CD4-positive, alpha-beta T cell (primary cell): ENCODE measurements at regions not wholly inside any gene's neighbourhood (a gene's known extent, or its start where the extent isn't known, plus 50 kb on each side); places are given as distances from the start of the nearest gene placed in this dataset.
"Not testable (repeated sequence)": the region's sequence is repeated elsewhere in the genome, so short reads cannot be mapped to it uniquely, and the experiment has no call there.

Experiments used
- ATAC-seq: fragments of 200-7000 bp; cut with Tn5 transposase; one replicate; pipeline ENCODE4 v1.10.0; 2022; ENCODE audit warnings: mild to moderate bottlenecking; ENCODE audit not compliant: poor library complexity
- CTCF ChIA-PET: fragments of 350-600 bp; sonication (Branson Sonifier 250); formaldehyde crosslinking; loops from one replicate; lab custom pipeline; 2021; ENCODE audit warnings: antibody characterized with exemption, inconsistent platforms; lab: Charles Lee
- POLR2A ChIA-PET: fragments of 350-600 bp; sonication (Branson Sonifier 250); formaldehyde crosslinking; loops from one replicate; lab custom pipeline; 2021; ENCODE audit warnings: antibody characterized with exemption, inconsistent platforms; lab: Charles Lee
- DNase-seq, 14 experiments: peaks; one replicate each; pipeline ENCODE4 v3.0.0-alpha.2; 2013 to 2020; ENCODE audit warnings: mixed read lengths in 2 of 14
- H3K27ac ChIP-seq, 2 donors: one replicate each; pipeline versions ENCODE4 v1.5.1 to v1.7.0; 2013; ENCODE audit warnings: low read length in 2 of 2, low read depth in 1 of 2, mild to moderate bottlenecking in 1 of 2
- H3K27me3 ChIP-seq, 2 experiments: 1 replicate in 1 of 2; 2 replicates in 1 of 2; pipeline versions ENCODE4 v1.6.1 to v1.7.0; 2013; ENCODE audit warnings: low read length in 2 of 2, control low read depth in 1 of 2, mild to moderate bottlenecking in 1 of 2, moderate library complexity in 1 of 2; ENCODE audit not compliant: insufficient read depth in 2 of 2, control insufficient read depth in 1 of 2
- H3K36me3 ChIP-seq: one replicate; pipeline ENCODE4 v1.6.1; 2013; ENCODE audit warnings: low read length, control low read depth; ENCODE audit not compliant: insufficient read depth
- H3K4me1 ChIP-seq: one replicate; pipeline ENCODE4 v1.6.1; 2013; ENCODE audit warnings: low read length, control low read depth; ENCODE audit not compliant: insufficient read depth
- H3K4me3 ChIP-seq: one replicate; pipeline ENCODE4 v1.5.1; 2013; ENCODE audit warnings: mild to moderate bottlenecking, low read length, moderate library complexity
- H3K9me3 ChIP-seq, 2 experiments: 1 replicate in 1 of 2; 2 replicates in 1 of 2; pipeline versions ENCODE4 v1.6.1 to v1.7.0; 2013; ENCODE audit warnings: low read length in 2 of 2, mild to moderate bottlenecking in 2 of 2, control low read depth in 1 of 2, moderate library complexity in 1 of 2; ENCODE audit not compliant: control insufficient read depth in 1 of 2, insufficient read depth in 1 of 2
- H3K27ac Mint-ChIP-seq: one replicate; pipeline ENCODE4 v1.8.0; 2020; ENCODE audit warnings: mixed read lengths
- H3K27me3 Mint-ChIP-seq: one replicate; pipeline ENCODE4 v1.8.0; 2021; ENCODE audit warnings: mixed read lengths
- H3K36me3 Mint-ChIP-seq: one replicate; pipeline ENCODE4 v1.8.0; 2021; ENCODE audit warnings: low read depth, mixed read lengths
- H3K4me1 Mint-ChIP-seq: one replicate; pipeline ENCODE4 v1.8.0; 2021; ENCODE audit warnings: low read depth, mixed read lengths
- H3K4me3 Mint-ChIP-seq: one replicate; pipeline ENCODE4 v1.8.0; 2020; ENCODE audit warnings: mild to moderate bottlenecking, mixed read lengths
- H3K9me3 Mint-ChIP-seq: one replicate; pipeline ENCODE4 v1.8.0; 2020; ENCODE audit warnings: mixed read lengths
- intact Hi-C, 2 experiments: fragments of 100-400 bp; cut with DNase I in 1 of 2; cut with micrococcal nuclease in 1 of 2; formaldehyde crosslinking; loops; one replicate each; pipeline versions ENCODE4 v1.15.1 to v1.9.0; 2023 to 2025; cut with DNase I, micrococcal nuclease
- TF ChIP-seq, protein P1 (sequence below): fragments of 200-600 bp; IDR thresholded peaks from one replicate; pipeline ENCODE4 v1.8.0; 2022; ENCODE audit warnings: antibody characterized with exemption, mild to moderate bottlenecking

DNA sequence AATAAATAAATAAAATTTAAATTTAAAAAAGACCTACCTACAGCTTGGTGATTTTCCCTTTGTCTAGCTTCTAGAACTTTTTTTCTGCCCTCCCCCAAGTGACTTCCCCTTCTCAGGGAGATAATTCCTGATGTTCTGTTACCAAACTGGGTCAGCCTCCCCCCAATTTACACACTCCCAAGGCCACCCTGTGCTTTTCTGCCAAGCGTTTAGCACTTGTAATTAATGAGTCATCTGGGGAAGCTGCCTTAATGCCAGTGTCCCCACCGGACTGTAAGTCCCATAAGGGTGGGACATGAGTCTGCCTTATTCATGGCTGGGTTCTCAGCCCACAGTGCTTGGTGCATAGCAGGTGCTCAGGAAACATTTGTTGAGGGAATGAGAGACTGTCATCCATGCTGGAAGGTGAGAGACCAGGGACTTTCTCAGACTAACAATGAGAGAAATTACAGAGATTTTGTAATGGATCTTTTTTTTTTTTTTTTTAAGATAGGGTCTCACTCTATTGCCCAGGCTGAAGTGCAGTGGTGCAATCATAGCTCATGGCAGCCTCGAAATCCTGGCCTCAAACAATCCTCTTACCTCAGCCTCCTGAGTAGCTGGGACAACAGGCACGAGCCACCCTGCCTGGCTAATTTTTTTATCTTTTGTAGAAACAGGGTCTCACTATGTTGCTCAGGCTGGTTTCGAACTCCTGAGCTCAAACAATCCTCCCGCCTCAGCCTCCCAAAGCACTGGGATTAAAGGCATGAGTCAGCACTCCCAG is 106.8 kb downstream of the PHETA1 start:
- Mint-ChIP-seq H3K27ac (no peak overlapping the region), H3K36me3 (no peaks in the 10 kb centered on the region), H3K4me1 (no peaks in the 10 kb centered on the region), H3K27me3 (peaks cover 5% of the 10 kb centered on the region), H3K9me3 (no peaks in the 10 kb centered on the region), H3K4me3 (no peak overlapping the region)
- DNase-seq (no peak), ATAC-seq (no peak)
- Histone ChIP-seq H3K27ac (no peak overlapping the region), H3K4me1 (no peaks in the 10 kb centered on the region), H3K9me3 (no peaks in the 10 kb centered on the region), H3K36me3 (no peaks in the 10 kb centered on the region), H3K4me3 (no peak overlapping the region), H3K27me3 (no peaks in the 10 kb centered on the region)
- TF ChIP-seq, protein P1, sequence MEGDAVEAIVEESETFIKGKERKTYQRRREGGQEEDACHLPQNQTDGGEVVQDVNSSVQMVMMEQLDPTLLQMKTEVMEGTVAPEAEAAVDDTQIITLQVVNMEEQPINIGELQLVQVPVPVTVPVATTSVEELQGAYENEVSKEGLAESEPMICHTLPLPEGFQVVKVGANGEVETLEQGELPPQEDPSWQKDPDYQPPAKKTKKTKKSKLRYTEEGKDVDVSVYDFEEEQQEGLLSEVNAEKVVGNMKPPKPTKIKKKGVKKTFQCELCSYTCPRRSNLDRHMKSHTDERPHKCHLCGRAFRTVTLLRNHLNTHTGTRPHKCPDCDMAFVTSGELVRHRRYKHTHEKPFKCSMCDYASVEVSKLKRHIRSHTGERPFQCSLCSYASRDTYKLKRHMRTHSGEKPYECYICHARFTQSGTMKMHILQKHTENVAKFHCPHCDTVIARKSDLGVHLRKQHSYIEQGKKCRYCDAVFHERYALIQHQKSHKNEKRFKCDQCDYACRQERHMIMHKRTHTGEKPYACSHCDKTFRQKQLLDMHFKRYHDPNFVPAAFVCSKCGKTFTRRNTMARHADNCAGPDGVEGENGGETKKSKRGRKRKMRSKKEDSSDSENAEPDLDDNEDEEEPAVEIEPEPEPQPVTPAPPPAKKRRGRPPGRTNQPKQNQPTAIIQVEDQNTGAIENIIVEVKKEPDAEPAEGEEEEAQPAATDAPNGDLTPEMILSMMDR = no peak
- CTCF ChIA-PET = interaction anchor here (0.7 kb wide), 1 partner anchor 11 kb away, joined by 3 read pairs; no protein-coding TSS in a partner anchor
- POLR2A ChIA-PET = no interaction called here
- intact Hi-C loops = no loop called here

GRCh38 chr12:111260732-111261131 is 108.2 kb downstream of the PHETA1 start:
- no peaks in the 10 kb centered on the region for H3K9me3 Mint-ChIP-seq
- Histone ChIP-seq H3K4me1 (no peaks in the 10 kb centered on the region), H3K27me3 (no peaks in the 10 kb centered on the region), H3K27ac (no peak overlapping the region), H3K4me3 (no peak overlapping the region), H3K36me3 (no peaks in the 10 kb centered on the region), H3K9me3 (no peaks in the 10 kb centered on the region)
- DNase-seq = no peak
- CTCF ChIA-PET = no interaction called here
- no peaks in the 10 kb centered on the region for H3K4me1 Mint-ChIP-seq
- POLR2A ChIA-PET = no interaction called here
- H3K36me3 Mint-ChIP-seq = no peaks in the 10 kb centered on the region
- no peak overlapping the region for H3K27ac Mint-ChIP-seq
- intact Hi-C loops = no loop called here
- TF ChIP-seq, protein P1 = no peak
- no peak overlapping the region for H3K4me3 Mint-ChIP-seq
- H3K27me3 Mint-ChIP-seq = peaks cover 5% of the 10 kb centered on the region
- ATAC-seq = no peak

GRCh38 chr12:111259231-111259630 is 109.7 kb downstream of the PHETA1 start:
- CTCF ChIA-PET = no interaction called here
- Mint-ChIP-seq H3K27me3 (peaks cover 5% of the 10 kb centered on the region), H3K27ac (no peak overlapping the region), H3K36me3 (no peaks in the 10 kb centered on the region), H3K9me3 (no peaks in the 10 kb centered on the region), H3K4me3 (no peak overlapping the region), H3K4me1 (no peaks in the 10 kb centered on the region)
- Histone ChIP-seq H3K4me1 (no peaks in the 10 kb centered on the region), H3K9me3 (no peaks in the 10 kb centered on the region), H3K4me3 (no peak overlapping the region), H3K27ac (no peak overlapping the region), H3K36me3 (no peaks in the 10 kb centered on the region), H3K27me3 (peaks cover 0 to 1% of the 10 kb centered on the region in 2 experiments)
- DNase-seq (no peak), ATAC-seq (no peak)
- POLR2A ChIA-PET = no interaction called here
- TF ChIP-seq, protein P1 = no peak
- intact Hi-C loops = no loop called here

- H3K4me1 ChIP-seq, DNase-seq, H3K27me3 Mint-ChIP-seq, H3K4me3 Mint-ChIP-seq, H3K9me3 Mint-ChIP-seq, intact Hi-C loops, H3K9me3 ChIP-seq, H3K36me3 Mint-ChIP-seq, H3K27ac Mint-ChIP-seq, H3K27me3 ChIP-seq, H3K4me1 Mint-ChIP-seq, CTCF ChIA-PET, H3K4me3 ChIP-seq, H3K27ac ChIP-seq, POLR2A ChIA-PET, ATAC-seq, H3K36me3 ChIP-seq: not testable (repeated sequence)
These were observed 110.8 kb downstream of the PHETA1 start for GRCh38 chr12:111258081-111258480.
